H1 (cell line): ENCODE measurements at regions not wholly inside any gene's neighbourhood (a gene's known extent, or its start where the extent isn't known, plus 50 kb on each side); places are given as distances from the start of the nearest gene placed in this dataset.

Experiments used
- CTCF ChIA-PET: fragments of 300-600 bp; sonication (Branson Sonifier 250); formaldehyde crosslinking; loops from one replicate; lab custom pipeline; 2021; ENCODE audit not compliant: partially characterized antibody; lab: Charles Lee
- POLR2A ChIA-PET: fragments of 300-600 bp; sonication (Branson Sonifier 250); formaldehyde crosslinking; loops from one replicate; lab custom pipeline; 2021; ENCODE audit warnings: inconsistent platforms; ENCODE audit not compliant: partially characterized antibody; lab: Charles Lee
- DNase-seq, 2 experiments: peaks; one replicate each; pipeline versions ENCODE4 v3.0.0 to v3.0.0-alpha.2; 2010 to 2022; ENCODE audit warnings: low spot score in 2 of 2, low read depth in 1 of 2, mixed read lengths in 1 of 2
- FAIRE-seq: peaks from 2 replicates; lab custom pipeline; 2011; peaks lifted over from hg19 to GRCh38; lab: Jason Lieb, UNC
- H2AFZ ChIP-seq: 2 replicates; pipeline ENCODE4 v1.8.1; 2012; ENCODE audit warnings: low read length, inconsistent platforms
- H2AK5ac ChIP-seq: 2 replicates; pipeline ENCODE4 v1.6.1; 2013; ENCODE audit warnings: low read depth, low read length
- H2BK120ac ChIP-seq: replicated peaks from 2 replicates; pipeline ENCODE3; 2013; ENCODE audit warnings: low read depth, low read length, inconsistent platforms
- H2BK12ac ChIP-seq: 2 replicates; pipeline ENCODE4 v1.6.1; 2013; ENCODE audit warnings: low read depth, low read length
- H2BK15ac ChIP-seq: 2 replicates; pipeline ENCODE4 v1.6.1; 2013; ENCODE audit warnings: low read length
- H2BK20ac ChIP-seq: 2 replicates; pipeline ENCODE4 v1.6.1; 2013; ENCODE audit warnings: low read length
- H2BK5ac ChIP-seq: 2 replicates; pipeline ENCODE4 v1.6.1; 2013; ENCODE audit warnings: low read depth, low read length
- H3K14ac ChIP-seq: 2 replicates; pipeline ENCODE4 v1.6.1; 2013; ENCODE audit warnings: inconsistent platforms; ENCODE audit not compliant: insufficient read length
- H3K18ac ChIP-seq: 2 replicates; pipeline ENCODE4 v1.6.1; 2013; ENCODE audit warnings: low read length; ENCODE audit errors: extremely low read depth
- H3K23ac ChIP-seq: 2 replicates; pipeline ENCODE4 v1.6.1; 2013; ENCODE audit warnings: inconsistent platforms; ENCODE audit not compliant: insufficient read length
- H3K23me2 ChIP-seq: 2 replicates; pipeline ENCODE4 v1.6.1; 2013; ENCODE audit warnings: low read depth, low read length
- H3K27ac ChIP-seq: 2 replicates; pipeline ENCODE4 v1.6.1; 2011; ENCODE audit warnings: low read depth, low read length, inconsistent platforms
- H3K27me3 ChIP-seq, 4 experiments: replicated peaks in 1 of 4; 1 replicate in 1 of 4; 2 replicates in 3 of 4; pipeline versions ENCODE4 v1.6.1 to v1.8.1; 2011 to 2013; ENCODE audit warnings: low read length in 3 of 4, mild to moderate bottlenecking in 3 of 4, inconsistent platforms in 2 of 4, mixed read lengths in 2 of 4, moderate library complexity in 1 of 4; ENCODE audit not compliant: control insufficient read depth in 3 of 4, insufficient read depth in 3 of 4; ENCODE audit errors: extremely low read depth in 1 of 4
- H3K36me3 ChIP-seq, 4 experiments: 2 replicates each; pipeline versions ENCODE4 v1.6.1 to v1.8.1; 2011 to 2013; ENCODE audit warnings: mild to moderate bottlenecking in 4 of 4, low read length in 3 of 4, moderate library complexity in 2 of 4, control low read depth in 1 of 4, inconsistent platforms in 1 of 4; ENCODE audit not compliant: insufficient read depth in 4 of 4, control insufficient read depth in 2 of 4
- H3K4ac ChIP-seq: replicated peaks from 2 replicates; pipeline ENCODE3; 2013; ENCODE audit warnings: low read length, low read depth, mixed read lengths, inconsistent platforms; ENCODE audit not compliant: insufficient read length
- H3K4me1 ChIP-seq, 4 experiments: replicated peaks in 1 of 4; 1 replicate in 1 of 4; 2 replicates in 3 of 4; pipeline versions ENCODE4 v1.6.1 to v1.8.1; 2011 to 2013; ENCODE audit warnings: low read length in 3 of 4, inconsistent platforms in 2 of 4, mixed read lengths in 1 of 4; ENCODE audit not compliant: insufficient read depth in 4 of 4, control insufficient read depth in 3 of 4
- H3K4me2 ChIP-seq, 2 experiments: 2 replicates each; pipeline versions ENCODE4 v1.6.1 to v1.8.1; 2011 to 2013; ENCODE audit warnings: low read depth in 2 of 2, low read length in 2 of 2, control low read depth in 1 of 2, inconsistent platforms in 1 of 2, mild to moderate bottlenecking in 1 of 2; ENCODE audit not compliant: insufficient read depth in 1 of 2
- H3K4me3 ChIP-seq, 4 experiments: fragments of 200-600, 300-600 bp in 1 of 4; sonication (generic), shearing (Covaris generic), sonication (Bioruptor Twin) in 1 of 4; 2 replicates each; pipeline versions ENCODE4 v1.5.1 to v1.8.1; 2011 to 2016; ENCODE audit warnings: low read length in 4 of 4, low read depth in 3 of 4, control low read depth in 2 of 4, inconsistent platforms in 2 of 4, mild to moderate bottlenecking in 2 of 4, mixed read lengths in 1 of 4, moderate library complexity in 1 of 4; ENCODE audit not compliant: insufficient read depth in 2 of 4; ENCODE audit errors: extremely low read depth in 1 of 4
- H3K56ac ChIP-seq: replicated peaks from 2 replicates; pipeline ENCODE3; 2013; ENCODE audit warnings: low read depth, mild to moderate bottlenecking, mixed read lengths, low read length, inconsistent platforms; ENCODE audit not compliant: insufficient read length
- H3K79me1 ChIP-seq: 2 replicates; pipeline ENCODE4 v1.6.1; 2013; ENCODE audit warnings: low read depth, low read length, control low read depth
- H3K79me2 ChIP-seq, 2 experiments: 2 replicates each; pipeline versions ENCODE4 v1.6.1 to v1.8.1; 2012 to 2013; ENCODE audit warnings: low read length in 2 of 2, mild to moderate bottlenecking in 2 of 2, inconsistent platforms in 1 of 2; ENCODE audit not compliant: insufficient read depth in 2 of 2, control insufficient read depth in 1 of 2
- H3K9ac ChIP-seq, 4 experiments: replicated peaks in 1 of 4; 1 replicate in 1 of 4; 2 replicates in 3 of 4; pipeline versions ENCODE4 v1.6.1 to v1.8.1; 2011 to 2013; ENCODE audit warnings: low read depth in 3 of 4, low read length in 3 of 4, control low read depth in 2 of 4, mild to moderate bottlenecking in 2 of 4, moderate library complexity in 2 of 4, inconsistent platforms in 1 of 4; ENCODE audit errors: extremely low read depth in 1 of 4
- H3K9me3 ChIP-seq, 2 experiments: 2 replicates each; pipeline versions ENCODE4 v1.6.1 to v1.8.1; 2012 to 2013; ENCODE audit warnings: mild to moderate bottlenecking in 2 of 2, moderate library complexity in 2 of 2, control low read depth in 1 of 2, inconsistent platforms in 1 of 2, low read depth in 1 of 2, low read length in 1 of 2, mixed read lengths in 1 of 2; ENCODE audit not compliant: insufficient read depth in 2 of 2
- H4K20me1 ChIP-seq, 2 experiments: replicated peaks in 1 of 2; 2 replicates each; pipeline versions ENCODE3 to v1.8.1; 2011 to 2013; ENCODE audit warnings: inconsistent platforms in 2 of 2, low read length in 2 of 2, mild to moderate bottlenecking in 1 of 2; ENCODE audit not compliant: insufficient read depth in 2 of 2, control insufficient read depth in 1 of 2
- H4K5ac ChIP-seq: 2 replicates; pipeline ENCODE4 v1.6.1; 2013; ENCODE audit warnings: low read length, low read depth, mixed read lengths, inconsistent platforms; ENCODE audit not compliant: insufficient read length
- H4K8ac ChIP-seq: 2 replicates; pipeline ENCODE4 v1.8.0; 2013; ENCODE audit warnings: mild to moderate bottlenecking, moderate library complexity, low read length, inconsistent platforms; ENCODE audit not compliant: insufficient read depth; ENCODE audit errors: extremely low read depth
- H4K91ac ChIP-seq: replicated peaks from 2 replicates; pipeline ENCODE3; 2013; ENCODE audit warnings: low read length, mixed read lengths, inconsistent platforms; ENCODE audit not compliant: insufficient read length
- ASH2L ChIP-seq: fragments of 200-600, 300-600 bp; sonication (generic); IDR thresholded peaks from one replicate; pipeline ENCODE4 v1.7.1; 2017; ENCODE audit warnings: low read length
- CBX8 ChIP-seq: fragments of 300-800, 300-1000 bp; sonication (generic); IDR thresholded peaks from 2 replicates; pipeline ENCODE4 v1.7.1; 2016; ENCODE audit warnings: low read depth, low read length, borderline replicate concordance
- CHD1 ChIP-seq: IDR thresholded peaks from 2 replicates; pipeline ENCODE4 v1.6.1; 2012; ENCODE audit warnings: low read depth, low read length, improper control_type of control experiment
- CREB1 ChIP-seq: IDR thresholded peaks from 2 replicates; pipeline ENCODE4 v1.6.1; 2012; ENCODE audit warnings: inconsistent platforms
- POLR2A ChIP-seq, 2 experiments: IDR thresholded peaks; 1 replicate in 1 of 2; 2 replicates in 1 of 2; pipeline ENCODE4 v1.6.1; 2011; ENCODE audit warnings: low read depth in 2 of 2, low read length in 2 of 2, mild to moderate bottlenecking in 2 of 2; ENCODE audit errors: control extremely low read depth in 1 of 2
- RAD21 ChIP-seq, 2 experiments: IDR thresholded peaks in 1 of 2; conservative IDR thresholded peaks in 1 of 2; 2 replicates each; pipeline ENCODE4 v1.6.1; 2011; ENCODE audit warnings: low read depth in 2 of 2, low read length in 2 of 2, improper control_type of control experiment in 1 of 2, inconsistent platforms in 1 of 2, mild to moderate bottlenecking in 1 of 2, moderate library complexity in 1 of 2
- RNF2 ChIP-seq: fragments of 200-900, 300-1000 bp; sonication (generic); IDR thresholded peaks from 2 replicates; pipeline ENCODE4 v1.7.1; 2016; ENCODE audit warnings: borderline replicate concordance, low read depth, mild to moderate bottlenecking, antibody characterized with exemption, low read length; ENCODE audit not compliant: poor library complexity, severe bottlenecking; ENCODE audit errors: missing control alignments
- RXRA ChIP-seq: IDR thresholded peaks from 2 replicates; pipeline ENCODE4 v1.6.1; 2011; ENCODE audit warnings: low read depth, mild to moderate bottlenecking, low read length, moderate library complexity; ENCODE audit not compliant: insufficient read depth
- SIX5 ChIP-seq: IDR thresholded peaks from 2 replicates; pipeline ENCODE4 v1.6.1; 2011; ENCODE audit warnings: mild to moderate bottlenecking, low read depth, low read length
- TCF12 ChIP-seq: IDR thresholded peaks from 2 replicates; pipeline ENCODE4 v1.6.1; 2011; ENCODE audit warnings: low read depth, mild to moderate bottlenecking, low read length
- WGBS, 2 experiments: shearing (Covaris generic) in 1 of 2; methylation state at CpG; one replicate each; pipeline versions ENCODE4 v1.1.6 to v1.1.7; 2013 to 2015; ENCODE audit warnings: low lambda C conversion rate in 2 of 2, mixed read lengths in 2 of 2, inconsistent platforms in 1 of 2, low coverage in 1 of 2, missing lambda C conversion rate in 1 of 2; ENCODE audit not compliant: insufficient replicate concordance in 2 of 2, insufficient coverage in 1 of 2, insufficient read length in 1 of 2; ENCODE audit errors: extremely low coverage in 1 of 2, missing lambda C conversion rate in 1 of 2; 5-methylcytosine and 5-hydroxymethylcytosine counted together

- H4K20me1 ChIP-seq, result no peaks in the 10 kb centered on the region
- no peak overlapping the region for H3K23ac ChIP-seq
- no peaks in the 10 kb centered on the region for H3K9me3 ChIP-seq
- ChIA-PET CTCF (interaction anchor here (1.0 kb wide), 1 partner anchor 8 kb away, joined by 3 read pairs; no protein-coding TSS in a partner anchor), POLR2A (no interaction called here)
- H3K27me3 ChIP-seq, result 0 out of 7 replicates have a peak, but pooled peaks cover 0 to 2% (median 0%) of the 10 kb centered on the region in 4 experiments
- no peak overlapping the region for H3K4me3 ChIP-seq
- H3K4ac ChIP-seq, result no peak overlapping the region
- 92% methylated on average over 10 of the region's 10 CpGs; no CpG with 5 or more reads in 1 of the 2 experiments for WGBS, 2 experiments
- no peak overlapping the region for H2AK5ac ChIP-seq
- H2BK20ac ChIP-seq, result no peak overlapping the region
- TF ChIP-seq CBX8 (no peak), CHD1 (no peak), CREB1 (no peak), SIX5 (no peak), ASH2L (no peak), POLR2A (IDR thresholded peaks at IDR 0.05; ENCODE audit: control extremely low read depth in 1 of 2, low read depth in 2 of 2, low read length in 2 of 2) (no peak), RAD21 (IDR thresholded peaks at IDR 0.05 in 1 of 2, conservative IDR thresholded peaks at IDR 0.05 in 1 of 2; ENCODE audit: low read depth in 2 of 2, low read length in 2 of 2) (no peak), TCF12 (no peak), RNF2 (no peak), RXRA (no peak)
- no peaks in the 10 kb centered on the region for H3K23me2 ChIP-seq
- H3K56ac ChIP-seq, result no peak overlapping the region
- H3K27ac ChIP-seq, result no peak overlapping the region
- H4K91ac ChIP-seq, result no peak overlapping the region
- H2BK120ac ChIP-seq, result no peak overlapping the region
- no peak overlapping the region for H3K4me2 ChIP-seq
- H4K5ac ChIP-seq, result no peak overlapping the region
- no peak overlapping the region for H3K14ac ChIP-seq
- no peaks in the 10 kb centered on the region for H3K79me2 ChIP-seq
- H2BK5ac ChIP-seq, result no peak overlapping the region
- no peak overlapping the region for H2BK15ac ChIP-seq
- H3K79me1 ChIP-seq, result no peaks in the 10 kb centered on the region
- H2AFZ ChIP-seq, result no peak overlapping the region
- H3K9ac ChIP-seq, result no peak overlapping the region
- H2BK12ac ChIP-seq, result no peak overlapping the region
- H3K4me1 ChIP-seq, result peaks cover 2 to 6% (median 4%) of the 10 kb centered on the region in 4 experiments; a peak in 4 of 7 replicates
- no peaks in the 10 kb centered on the region for H3K36me3 ChIP-seq
- FAIRE-seq, result no peak
- no peak overlapping the region for H4K8ac ChIP-seq
- no peak for DNase-seq
- no peak overlapping the region for H3K18ac ChIP-seq
Measured at GRCh38 chr1:234731569-234732085, 121.6 kb upstream of the IRF2BP2 start.
